ENCODE measurements at regions not wholly inside any gene's neighbourhood (a gene's known extent, or its start where the extent isn't known, plus 50 kb on each side); places are given as distances from the start of the nearest gene placed in this dataset.

DNA sequence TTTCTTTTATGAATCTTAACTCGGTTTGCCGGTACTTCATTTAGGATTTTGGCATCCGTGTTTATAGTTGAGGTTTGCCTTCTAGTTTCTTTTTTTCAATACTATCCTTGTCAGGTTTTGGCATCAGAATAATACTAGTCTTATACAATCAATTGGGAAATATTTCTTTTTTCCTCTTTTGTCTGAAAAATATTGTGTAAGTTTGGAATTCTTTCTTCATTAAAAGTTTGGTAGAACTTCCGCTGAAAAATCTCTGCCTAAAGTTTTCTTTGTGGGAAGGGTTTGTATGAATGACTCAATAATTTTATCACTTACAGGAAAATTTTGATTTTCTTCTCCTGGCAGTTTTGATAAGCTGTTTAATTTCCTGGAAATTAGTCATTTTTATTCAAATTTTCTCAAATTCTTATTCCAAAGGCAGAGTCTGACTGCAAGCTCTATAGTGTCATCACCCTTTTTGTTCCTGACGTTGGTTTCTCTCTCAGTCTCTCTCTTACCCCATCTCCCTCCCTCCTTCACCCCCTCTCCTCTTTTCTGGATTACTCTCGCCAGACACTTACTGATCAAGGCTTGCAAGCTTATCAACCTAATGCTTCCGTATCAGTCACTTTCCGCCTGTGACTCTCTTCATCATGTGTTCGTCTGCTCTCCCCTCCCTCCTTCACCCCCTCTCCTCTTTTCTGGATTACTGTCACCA is 555.7 kb downstream of the TBC1D22A start:
- no peak for FAIRE-seq
- DNase-seq (ENCODE audit: insufficient read length, low spot score) = no peak
- TF ChIP-seq, protein P1, sequence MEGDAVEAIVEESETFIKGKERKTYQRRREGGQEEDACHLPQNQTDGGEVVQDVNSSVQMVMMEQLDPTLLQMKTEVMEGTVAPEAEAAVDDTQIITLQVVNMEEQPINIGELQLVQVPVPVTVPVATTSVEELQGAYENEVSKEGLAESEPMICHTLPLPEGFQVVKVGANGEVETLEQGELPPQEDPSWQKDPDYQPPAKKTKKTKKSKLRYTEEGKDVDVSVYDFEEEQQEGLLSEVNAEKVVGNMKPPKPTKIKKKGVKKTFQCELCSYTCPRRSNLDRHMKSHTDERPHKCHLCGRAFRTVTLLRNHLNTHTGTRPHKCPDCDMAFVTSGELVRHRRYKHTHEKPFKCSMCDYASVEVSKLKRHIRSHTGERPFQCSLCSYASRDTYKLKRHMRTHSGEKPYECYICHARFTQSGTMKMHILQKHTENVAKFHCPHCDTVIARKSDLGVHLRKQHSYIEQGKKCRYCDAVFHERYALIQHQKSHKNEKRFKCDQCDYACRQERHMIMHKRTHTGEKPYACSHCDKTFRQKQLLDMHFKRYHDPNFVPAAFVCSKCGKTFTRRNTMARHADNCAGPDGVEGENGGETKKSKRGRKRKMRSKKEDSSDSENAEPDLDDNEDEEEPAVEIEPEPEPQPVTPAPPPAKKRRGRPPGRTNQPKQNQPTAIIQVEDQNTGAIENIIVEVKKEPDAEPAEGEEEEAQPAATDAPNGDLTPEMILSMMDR (IDR thresholded peaks at IDR 0.05; ENCODE audit: insufficient read depth, missing control alignments) = no peak

DNA sequence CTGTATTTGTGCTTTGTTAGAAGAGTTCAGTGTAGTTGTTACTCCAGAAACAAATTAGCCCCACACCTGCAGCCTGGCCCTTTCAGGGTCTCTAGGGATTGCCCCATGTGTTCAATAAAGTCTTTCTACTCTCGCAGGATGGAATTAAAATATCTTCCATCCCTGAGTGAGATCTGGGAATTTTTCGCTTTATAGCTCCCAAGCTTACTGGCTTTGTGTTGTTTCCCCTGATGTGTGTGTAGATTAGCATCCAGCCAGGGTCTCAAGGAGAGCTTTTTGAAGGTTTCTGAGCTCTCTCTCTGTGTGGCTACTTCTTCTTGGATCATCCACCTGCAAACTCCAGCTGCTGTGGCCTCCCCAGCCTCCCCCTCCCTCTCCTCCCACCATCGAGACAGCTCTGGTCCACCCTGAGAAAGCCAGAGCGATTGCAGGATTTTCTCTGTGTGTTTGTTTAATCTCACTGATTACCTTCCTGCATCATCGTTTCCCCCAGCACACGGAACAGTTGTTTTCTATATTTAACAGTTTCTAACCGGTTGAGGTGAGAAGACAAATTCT is 553.5 kb downstream of the TBC1D22A start:
- DNase-seq (ENCODE audit: insufficient read length, low spot score) (no peak), FAIRE-seq (no peak)
- TF ChIP-seq, protein P1 (IDR thresholded peaks at IDR 0.05; ENCODE audit: insufficient read depth, missing control alignments) = no peak

DNA sequence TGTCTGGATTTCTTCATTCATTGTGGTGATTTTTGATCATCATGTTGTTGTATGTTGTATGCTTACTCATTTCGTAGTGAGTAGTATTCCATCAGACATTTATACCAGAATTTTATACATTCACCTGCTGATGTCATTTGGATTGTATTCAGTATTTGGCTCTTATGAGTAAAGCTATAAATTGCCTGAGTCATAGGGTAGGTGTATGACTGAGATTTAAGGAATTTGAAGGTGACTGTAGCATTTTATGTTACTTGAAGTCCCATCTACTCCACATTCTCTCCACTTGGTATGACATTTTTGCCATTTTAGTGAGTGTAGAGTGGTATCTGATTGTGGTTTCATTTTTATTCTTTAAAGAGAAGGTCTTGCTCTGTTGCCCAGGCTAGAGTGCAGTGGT is 548.2 kb downstream of the TBC1D22A start:
- no peak for DNase-seq (ENCODE audit: insufficient read length, low spot score)
- TF ChIP-seq, protein P1 (IDR thresholded peaks at IDR 0.05; ENCODE audit: insufficient read depth, missing control alignments) = no peak
- no peak for FAIRE-seq

DNA sequence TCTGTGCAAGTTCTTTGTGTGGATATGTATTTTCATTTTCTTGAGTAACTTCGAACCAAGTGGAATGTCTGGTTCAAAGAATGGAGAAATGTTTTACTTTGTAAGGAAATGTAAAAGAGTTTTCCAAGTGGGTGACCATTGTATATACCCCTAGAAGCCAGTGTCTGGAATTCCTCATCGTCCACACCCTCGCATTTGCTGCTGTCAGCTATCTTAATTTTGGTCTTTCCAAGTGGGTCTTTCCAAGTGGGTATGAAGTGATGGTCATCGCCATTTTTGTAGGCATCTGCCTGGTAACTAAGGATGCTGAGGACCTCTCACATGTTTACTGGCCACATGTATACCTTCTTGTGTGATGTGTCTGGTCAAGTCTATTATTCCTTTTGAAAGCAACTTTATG is 547.5 kb downstream of the TBC1D22A start:
- DNase-seq (ENCODE audit: insufficient read length, low spot score) = no peak

DNA sequence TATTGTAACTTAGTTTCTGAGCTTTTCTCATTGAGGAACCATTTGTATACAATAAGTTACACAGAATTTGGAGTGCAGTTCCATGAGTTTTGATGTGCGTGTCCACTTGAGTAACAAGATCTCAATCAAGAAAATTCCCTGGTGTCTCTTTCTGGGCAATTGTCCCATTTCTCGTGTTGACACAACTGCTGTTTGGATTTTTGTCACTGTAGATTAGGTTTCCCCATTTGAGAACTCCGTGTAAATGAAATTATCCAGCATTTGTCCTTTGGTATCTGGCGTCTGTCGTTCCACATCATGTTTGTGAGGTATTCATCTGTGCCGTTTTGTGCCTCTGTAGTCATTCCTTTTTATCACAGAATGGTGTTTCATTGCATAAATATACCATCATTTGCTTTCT is 547.0 kb downstream of the TBC1D22A start:
- TF ChIP-seq, protein P1 (IDR thresholded peaks at IDR 0.05; ENCODE audit: insufficient read depth, missing control alignments) = no peak
- DNase-seq (ENCODE audit: insufficient read length, low spot score) (no peak), FAIRE-seq (no peak)

More for the DNA sequence above, 547.5 kb downstream of the TBC1D22A start:
- TF ChIP-seq, protein P1 (IDR thresholded peaks at IDR 0.05; ENCODE audit: insufficient read depth, missing control alignments) = no peak
- FAIRE-seq = no peak

DNA sequence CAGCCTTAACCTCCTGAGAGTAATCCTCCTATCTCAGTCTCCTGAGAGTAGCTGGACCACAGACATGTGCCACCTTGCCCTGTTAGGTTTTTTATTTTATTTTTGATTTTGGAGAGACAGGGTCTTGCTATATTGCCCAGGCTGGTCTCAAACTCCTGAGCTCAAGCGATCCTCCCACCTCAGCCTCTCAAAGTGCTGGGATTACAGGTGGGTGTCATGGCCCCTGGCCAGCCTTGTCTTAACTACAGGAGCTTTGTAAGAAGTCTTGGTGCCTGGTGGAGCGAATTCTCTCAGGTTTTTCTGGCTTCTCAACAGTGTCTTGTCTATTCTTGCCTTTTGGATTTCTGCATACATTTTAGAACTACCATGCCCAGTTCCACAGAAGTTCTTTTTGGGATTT is 546.4 kb downstream of the TBC1D22A start:
- FAIRE-seq (no peak), DNase-seq (ENCODE audit: insufficient read length, low spot score) (no peak)
- TF ChIP-seq, protein P1 (IDR thresholded peaks at IDR 0.05; ENCODE audit: insufficient read depth, missing control alignments) = no peak

DNA sequence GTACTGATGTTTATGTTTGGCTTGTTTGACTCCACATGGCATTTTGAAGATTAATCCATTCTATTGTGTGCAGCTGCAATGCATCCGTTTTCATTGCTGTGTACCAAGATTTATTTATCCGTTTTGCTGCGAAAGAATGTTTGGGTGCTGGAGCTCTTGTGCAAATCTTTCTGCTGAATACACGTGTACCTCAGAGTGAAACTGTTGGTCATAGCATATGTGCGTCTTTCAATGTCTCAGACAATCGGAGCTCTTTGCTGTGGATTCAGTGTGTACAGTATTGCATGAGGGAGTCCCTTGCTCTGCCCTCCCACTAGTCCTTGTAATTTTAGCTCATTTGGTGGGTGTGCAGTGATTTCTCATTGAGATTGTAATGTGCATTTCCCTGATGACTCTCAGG is 545.4 kb downstream of the TBC1D22A start:
- TF ChIP-seq, protein P1 (IDR thresholded peaks at IDR 0.05; ENCODE audit: insufficient read depth, missing control alignments) = no peak
- no peak for DNase-seq (ENCODE audit: insufficient read length, low spot score)
- no peak for FAIRE-seq

All from D721Med (cell line).